ENCODE measurements at regions not wholly inside any gene's neighbourhood (a gene's known extent, or its start where the extent isn't known, plus 50 kb on each side); places are given as distances from the start of the nearest gene placed in this dataset.

DNA sequence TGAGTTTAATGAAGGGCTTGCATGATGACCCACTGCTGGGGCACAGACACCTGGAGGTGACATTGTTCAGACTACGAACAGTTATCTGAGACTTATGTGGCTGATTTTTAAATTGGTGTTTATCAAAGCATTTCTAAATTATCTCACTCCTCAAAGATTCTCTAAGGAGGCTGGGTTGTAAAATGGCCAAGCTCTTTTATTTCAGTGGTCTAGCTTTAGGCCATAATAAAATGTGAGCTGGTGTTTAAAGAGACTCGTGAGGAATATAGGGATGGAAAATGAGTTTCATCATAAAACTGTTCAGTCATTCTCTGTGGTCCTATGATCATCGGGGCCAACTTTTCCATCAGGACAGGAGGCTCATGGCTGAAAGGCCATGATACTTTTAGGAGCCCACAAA is 93.4 kb downstream of the SPP2 start:
- Mint-ChIP-seq H3K27ac (no peak overlapping the region), H3K9me3 (peaks cover 3% of the 10 kb centered on the region), H3K4me1 (peaks cover 25% of the 10 kb centered on the region), H3K27me3 (no peaks in the 10 kb centered on the region), H3K36me3 (ENCODE audit: low read depth) (no peaks in the 10 kb centered on the region), H3K4me3 (no peak overlapping the region)
- intact Hi-C loops (cut with micrococcal nuclease) = no loop called here
- no peak for DNase-seq

DNA sequence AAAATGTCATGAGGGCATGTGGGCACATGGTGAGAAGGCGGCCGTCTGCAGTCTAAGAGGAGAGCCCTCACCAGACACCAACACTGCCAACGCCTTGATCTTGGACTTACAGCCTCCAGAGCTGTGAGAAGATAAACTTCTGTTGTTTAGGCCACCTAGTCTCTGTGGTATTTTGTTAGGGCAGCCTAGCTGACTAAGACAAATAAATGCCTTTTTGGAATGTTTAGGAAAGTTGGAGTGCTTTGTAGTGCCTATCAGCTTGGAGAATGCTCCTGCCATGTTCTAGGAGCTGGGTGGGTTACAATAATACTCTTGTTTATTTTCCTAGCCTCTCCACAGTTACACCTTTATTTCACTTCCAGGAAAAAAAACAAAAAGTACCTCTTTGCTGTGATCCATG is 92.0 kb downstream of the SPP2 start:
- DNase-seq = no peak
- Mint-ChIP-seq H3K27ac (no peak overlapping the region), H3K27me3 (no peaks in the 10 kb centered on the region), H3K4me1 (peaks cover 15% of the 10 kb centered on the region), H3K9me3 (peaks cover 3% of the 10 kb centered on the region), H3K36me3 (ENCODE audit: low read depth) (no peaks in the 10 kb centered on the region), H3K4me3 (no peak overlapping the region)
- intact Hi-C loops (cut with micrococcal nuclease) = no loop called here

DNA sequence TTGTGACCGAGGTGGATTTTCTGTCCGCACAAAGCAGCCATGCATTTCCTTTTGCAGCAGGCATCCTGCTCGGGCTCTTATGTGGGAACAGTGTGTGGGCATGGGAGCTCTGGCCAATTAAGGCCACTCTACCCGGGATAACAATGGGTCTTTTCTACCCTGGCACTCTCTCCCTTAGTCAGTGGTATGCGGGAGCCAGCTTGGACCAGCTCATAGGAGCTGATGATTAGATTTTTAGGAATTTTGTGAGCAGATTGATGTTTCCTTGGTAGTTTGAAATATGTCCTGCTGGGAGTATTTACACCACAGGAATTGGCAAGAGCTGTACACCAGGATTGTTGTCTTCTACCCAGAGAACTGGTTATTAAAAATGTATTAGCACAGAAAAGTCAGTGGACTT is 89.3 kb downstream of the SPP2 start:
- peaks cover 24% of the 10 kb centered on the region for H3K4me1 Mint-ChIP-seq
- H3K9me3 Mint-ChIP-seq = peaks cover 3% of the 10 kb centered on the region
- no peaks in the 10 kb centered on the region for H3K27me3 Mint-ChIP-seq
- H3K27ac Mint-ChIP-seq = no peak overlapping the region
- intact Hi-C loops (cut with micrococcal nuclease) = loop anchor here (5.0 to 10.0 kb wide), 2 partner anchors 133 to 165 kb away; no protein-coding TSS in a partner anchor
- H3K4me3 Mint-ChIP-seq = no peak overlapping the region
- no peak for DNase-seq
- no peaks in the 10 kb centered on the region for H3K36me3 Mint-ChIP-seq (ENCODE audit: low read depth)

DNA sequence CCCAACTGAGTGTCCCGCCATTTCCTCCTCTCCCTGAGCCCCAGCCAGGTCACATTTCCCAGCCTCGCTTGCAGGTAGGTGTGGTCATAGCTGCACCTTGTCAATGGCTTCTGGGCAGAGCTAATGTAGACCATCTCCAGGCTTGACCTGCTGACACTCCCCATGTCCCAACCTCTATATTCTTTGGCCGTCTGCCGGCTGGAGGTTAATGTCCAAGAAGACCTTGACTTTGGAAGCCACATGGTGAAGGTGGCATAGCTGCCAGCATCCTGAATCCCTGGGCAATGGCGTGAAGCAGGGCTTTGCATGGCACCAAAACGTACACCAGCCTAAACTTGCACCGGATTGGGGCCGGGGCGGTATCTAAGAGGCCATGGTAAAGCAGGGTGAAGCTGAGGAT is 88.3 kb downstream of the SPP2 start:
- Mint-ChIP-seq H3K4me3 (no peak overlapping the region), H3K27ac (no peak overlapping the region), H3K4me1 (peaks cover 24% of the 10 kb centered on the region), H3K36me3 (ENCODE audit: low read depth) (no peaks in the 10 kb centered on the region), H3K9me3 (peaks cover 3% of the 10 kb centered on the region), H3K27me3 (no peaks in the 10 kb centered on the region)
- intact Hi-C loops (cut with micrococcal nuclease) = loop anchor here (5.0 to 10.0 kb wide), 2 partner anchors 133 to 164 kb away; no protein-coding TSS in a partner anchor
- no peak for DNase-seq

DNA sequence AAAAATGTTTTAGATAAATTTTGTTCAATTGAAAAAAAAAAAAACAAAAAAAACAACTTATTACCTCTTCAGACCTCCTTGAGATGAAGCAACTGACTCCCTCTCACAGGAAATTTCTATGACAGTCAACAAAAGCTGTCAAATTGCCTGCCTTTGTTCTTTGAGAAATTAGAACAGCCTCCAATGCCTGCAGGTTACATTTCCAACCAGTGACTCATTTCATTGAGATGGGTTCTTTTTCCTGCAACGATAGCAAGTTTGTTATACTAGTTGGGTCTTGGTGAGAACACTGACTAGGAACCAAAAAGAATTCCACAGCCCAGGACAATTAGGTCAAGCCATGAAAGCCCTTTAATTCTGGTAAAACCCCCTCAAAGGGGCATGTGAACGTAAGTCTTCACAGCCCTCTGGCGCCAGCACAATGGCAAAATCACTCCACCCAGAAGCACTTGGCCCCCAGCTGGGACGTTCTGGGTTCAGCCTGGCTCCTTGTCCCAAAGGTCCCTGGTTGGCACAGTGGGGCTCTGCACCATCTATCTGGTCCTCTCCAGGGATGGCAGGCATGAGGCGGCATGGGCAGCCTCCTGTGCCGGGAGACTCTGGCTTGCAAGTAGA is 87.0 kb downstream of the SPP2 start:
- Mint-ChIP-seq H3K36me3 (ENCODE audit: low read depth) (no peaks in the 10 kb centered on the region), H3K4me1 (peaks cover 22% of the 10 kb centered on the region), H3K4me3 (no peak overlapping the region), H3K27me3 (no peaks in the 10 kb centered on the region), H3K9me3 (peaks cover 3% of the 10 kb centered on the region), H3K27ac (no peak overlapping the region)
- intact Hi-C loops (cut with micrococcal nuclease) = loop anchor here (5.0 to 10.0 kb wide), 2 partner anchors 135 to 163 kb away; no protein-coding TSS in a partner anchor
- DNase-seq = no peak

DNA sequence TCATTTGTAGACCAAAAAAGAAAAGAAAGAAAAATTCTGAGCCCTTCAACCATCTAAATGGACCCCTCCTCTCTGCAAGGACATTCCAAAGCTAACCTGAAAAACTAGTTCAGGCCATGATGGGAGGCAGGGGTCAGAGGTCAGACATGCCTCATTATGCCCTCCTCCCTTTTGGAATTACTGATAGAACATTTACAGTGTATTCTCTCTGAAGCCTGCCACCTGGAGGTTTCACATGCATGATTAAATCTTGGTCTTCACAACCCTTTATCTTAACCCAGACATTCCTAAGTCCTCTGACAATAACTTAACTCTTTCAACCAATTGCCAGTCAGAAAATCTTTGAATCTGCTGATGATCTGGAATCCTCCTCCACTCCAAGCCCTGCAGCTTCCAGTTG is 86.0 kb downstream of the SPP2 start:
- Mint-ChIP-seq H3K9me3 (peaks cover 3% of the 10 kb centered on the region), H3K27me3 (peaks cover 2% of the 10 kb centered on the region), H3K4me3 (no peak overlapping the region), H3K4me1 (peaks cover 20% of the 10 kb centered on the region), H3K36me3 (ENCODE audit: low read depth) (no peaks in the 10 kb centered on the region), H3K27ac (no peak overlapping the region)
- DNase-seq = no peak
- intact Hi-C loops (cut with micrococcal nuclease) = loop anchor here (5.0 to 10.0 kb wide), 2 partner anchors 136 to 162 kb away; no protein-coding TSS in a partner anchor

DNA sequence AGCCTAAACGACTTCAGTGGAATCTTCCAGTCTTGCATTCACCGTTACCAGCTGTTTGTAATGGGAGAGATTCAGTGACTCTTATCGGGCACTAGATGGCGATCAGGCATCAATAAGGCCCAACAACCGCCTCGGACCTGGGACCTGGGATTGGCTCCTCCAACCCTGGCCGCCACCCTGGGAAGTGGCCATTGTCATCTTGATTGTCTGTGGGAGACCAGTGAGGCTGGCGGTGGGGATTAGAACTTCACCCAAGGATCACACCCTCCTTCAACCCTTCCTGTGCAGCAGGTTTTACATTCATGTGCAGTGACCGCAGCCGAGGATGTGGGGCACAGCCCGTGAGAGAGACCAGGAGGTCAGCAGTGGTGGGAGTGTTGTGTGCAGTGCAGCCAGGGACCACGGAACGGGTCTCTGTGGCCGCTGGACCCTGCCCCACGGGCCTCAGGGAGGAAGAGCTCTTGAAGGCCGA is 85.3 kb downstream of the SPP2 start:
- intact Hi-C loops (cut with micrococcal nuclease) = loop anchor here (1.0 to 10.0 kb wide), 5 partner anchors 137 to 409 kb away; no protein-coding TSS in a partner anchor
- H3K27me3 Mint-ChIP-seq = peaks cover 7% of the 10 kb centered on the region
- peak; percentile 84 for DNase-seq
- no peak overlapping the region for H3K4me3 Mint-ChIP-seq
- peak overlapping the region; percentile 57 for H3K27ac Mint-ChIP-seq
- peaks cover 3% of the 10 kb centered on the region for H3K9me3 Mint-ChIP-seq
- no peaks in the 10 kb centered on the region for H3K36me3 Mint-ChIP-seq (ENCODE audit: low read depth)
- peaks cover 21% of the 10 kb centered on the region for H3K4me1 Mint-ChIP-seq

DNA sequence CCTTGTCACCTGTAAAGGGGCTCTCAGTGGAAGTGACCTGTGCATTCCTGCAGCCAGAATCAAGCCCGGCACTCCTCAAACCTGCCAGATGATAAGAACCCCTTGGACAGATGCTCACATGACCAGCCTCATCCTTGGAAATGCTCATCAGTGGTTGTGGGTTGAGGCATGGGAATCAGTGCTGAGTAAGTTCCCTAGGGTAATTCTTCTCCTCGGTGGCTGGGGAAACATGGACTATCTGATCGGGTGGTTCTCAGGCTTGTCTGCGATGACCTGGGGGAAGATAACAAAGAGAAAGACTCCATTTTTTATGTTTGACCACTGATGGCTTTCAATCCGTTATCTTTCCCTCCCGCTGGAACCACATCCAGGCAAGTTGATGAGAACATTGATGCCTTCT is 84.0 kb downstream of the SPP2 start:
- peaks cover 21% of the 10 kb centered on the region for H3K4me1 Mint-ChIP-seq
- H3K9me3 Mint-ChIP-seq = no peaks in the 10 kb centered on the region
- no peaks in the 10 kb centered on the region for H3K36me3 Mint-ChIP-seq (ENCODE audit: low read depth)
- peaks cover 14% of the 10 kb centered on the region for H3K27me3 Mint-ChIP-seq
- DNase-seq = no peak
- H3K4me3 Mint-ChIP-seq = no peak overlapping the region
- no peak overlapping the region for H3K27ac Mint-ChIP-seq
- intact Hi-C loops (cut with micrococcal nuclease) = loop anchor here (2.0 to 10.0 kb wide), 3 partner anchors 154 to 410 kb away; no protein-coding TSS in a partner anchor

DNA sequence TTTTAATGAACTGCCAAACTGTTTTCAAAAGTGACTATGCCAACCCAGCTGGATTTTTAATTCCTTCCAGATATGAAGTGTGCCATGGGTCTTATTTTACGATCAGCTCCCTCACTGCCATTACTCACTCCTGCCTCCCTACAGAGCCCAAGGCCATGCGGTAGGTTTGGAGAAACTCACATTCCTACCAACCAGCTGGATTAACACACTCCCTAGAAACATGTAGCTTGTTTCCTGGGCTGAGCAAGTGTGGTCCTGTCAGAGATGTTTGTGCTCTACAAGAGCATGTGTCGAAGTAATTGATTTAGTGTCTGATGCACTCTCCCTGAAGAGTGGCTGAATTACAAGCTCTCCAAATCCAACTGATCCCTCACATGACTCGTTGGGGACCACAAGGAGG is 82.5 kb downstream of the SPP2 start:
- Mint-ChIP-seq H3K27ac (no peak overlapping the region), H3K4me1 (peaks cover 24% of the 10 kb centered on the region), H3K27me3 (peaks cover 15% of the 10 kb centered on the region), H3K36me3 (ENCODE audit: low read depth) (no peaks in the 10 kb centered on the region), H3K9me3 (no peaks in the 10 kb centered on the region), H3K4me3 (no peak overlapping the region)
- intact Hi-C loops (cut with micrococcal nuclease) = loop anchor here (10.0 kb wide), 1 partner anchor 158 kb away; no protein-coding TSS in a partner anchor
- no peak for DNase-seq

DNA sequence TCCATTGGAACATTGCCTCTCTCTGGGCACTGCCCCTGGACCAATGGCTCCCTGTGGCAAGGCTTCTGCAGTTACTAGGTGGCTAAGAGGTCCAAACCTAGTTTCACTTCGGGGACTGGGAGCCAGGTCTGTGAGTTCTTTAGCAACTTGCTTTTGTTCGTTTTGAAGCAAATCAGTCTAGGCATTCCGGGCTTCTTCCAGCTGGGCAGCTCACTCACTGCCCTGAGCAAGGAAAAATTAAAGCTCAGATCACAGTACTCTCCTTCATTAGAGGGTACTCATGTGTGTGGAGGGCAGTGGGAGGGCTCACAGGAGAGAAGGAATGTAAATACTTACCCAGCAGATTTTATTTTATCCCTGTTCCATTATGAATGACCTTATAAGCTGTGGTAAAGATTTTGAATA is 80.3 kb downstream of the SPP2 start:
- H3K9me3 Mint-ChIP-seq = no peaks in the 10 kb centered on the region
- peaks cover 9% of the 10 kb centered on the region for H3K4me1 Mint-ChIP-seq

DNA sequence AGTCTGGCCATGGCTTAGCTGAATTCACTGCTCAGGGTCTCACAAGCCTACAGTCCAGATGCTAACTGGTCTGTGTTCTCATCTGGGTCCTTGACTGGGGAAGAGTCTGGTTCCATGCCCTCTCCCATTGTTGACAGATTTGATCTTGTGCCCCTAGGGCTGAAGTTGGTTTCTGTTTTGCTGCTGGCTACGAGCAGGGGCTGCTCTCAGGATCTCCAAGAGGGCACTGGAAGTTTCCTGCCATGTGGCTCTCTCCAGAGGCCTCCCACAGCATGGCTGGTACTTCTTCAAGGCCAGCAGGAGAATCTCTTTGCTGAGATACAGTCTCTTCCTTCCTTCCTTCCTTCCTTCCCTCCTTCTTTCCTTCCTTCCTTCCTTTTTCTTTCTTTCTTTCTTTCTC is 78.1 kb downstream of the SPP2 start:
- Mint-ChIP-seq H3K4me1 (peaks cover 5% of the 10 kb centered on the region), H3K27ac (no peak overlapping the region), H3K9me3 (no peaks in the 10 kb centered on the region), H3K4me3 (no peak overlapping the region), H3K36me3 (ENCODE audit: low read depth) (no peaks in the 10 kb centered on the region), H3K27me3 (peaks cover 23% of the 10 kb centered on the region)
- intact Hi-C loops (cut with micrococcal nuclease) = no loop called here
- no peak for DNase-seq

More for the DNA sequence above, 80.3 kb downstream of the SPP2 start:
- Mint-ChIP-seq H3K36me3 (ENCODE audit: low read depth) (no peaks in the 10 kb centered on the region), H3K27ac (no peak overlapping the region), H3K4me3 (no peak overlapping the region), H3K27me3 (peaks cover 17% of the 10 kb centered on the region)
- no peak for DNase-seq
- intact Hi-C loops (cut with micrococcal nuclease) = loop anchor here (10.0 kb wide), 1 partner anchor 156 kb away; no protein-coding TSS in a partner anchor
